ENCODE measurements at regions not wholly inside any gene's neighbourhood (a gene's known extent, or its start where the extent isn't known, plus 50 kb on each side); places are given as distances from the start of the nearest gene placed in this dataset.

DNA sequence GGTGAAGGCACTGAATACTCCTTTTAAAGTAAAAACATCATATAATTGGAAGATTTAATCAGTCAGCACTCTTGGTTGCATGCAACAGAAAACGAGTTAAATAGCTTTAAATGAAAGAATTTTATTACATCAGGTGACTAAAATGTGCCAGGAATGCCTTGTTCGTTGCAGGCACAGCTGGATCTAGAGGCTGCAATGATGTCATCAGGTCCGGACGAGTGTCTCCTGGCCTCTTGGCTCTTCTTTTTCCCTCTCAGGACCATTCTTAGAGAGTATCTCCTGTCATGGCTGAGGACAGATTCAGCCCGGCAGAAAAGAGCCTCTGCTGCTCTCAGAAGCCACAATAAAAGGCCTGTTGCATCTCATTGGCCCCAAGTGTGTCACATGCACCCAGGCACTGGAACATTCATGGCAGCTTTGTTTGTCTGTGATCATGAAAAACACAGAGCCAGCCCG, 510.7 kb upstream of the SULF2 start:
- intact Hi-C loops (cut with DNase I) = no loop called here
- no peaks in the 10 kb centered on the region for H3K4me1 ChIP-seq
- ATAC-seq (no peak), DNase-seq (no peak)
- H3K36me3 ChIP-seq = no peaks in the 10 kb centered on the region
- H3K27ac ChIP-seq = peak overlapping the region in 1 of 3 donors; percentile 9
- TF ChIP-seq POLR2A (IDR thresholded peaks at IDR 0.05) = no peak
- TF ChIP-seq, protein P1, sequence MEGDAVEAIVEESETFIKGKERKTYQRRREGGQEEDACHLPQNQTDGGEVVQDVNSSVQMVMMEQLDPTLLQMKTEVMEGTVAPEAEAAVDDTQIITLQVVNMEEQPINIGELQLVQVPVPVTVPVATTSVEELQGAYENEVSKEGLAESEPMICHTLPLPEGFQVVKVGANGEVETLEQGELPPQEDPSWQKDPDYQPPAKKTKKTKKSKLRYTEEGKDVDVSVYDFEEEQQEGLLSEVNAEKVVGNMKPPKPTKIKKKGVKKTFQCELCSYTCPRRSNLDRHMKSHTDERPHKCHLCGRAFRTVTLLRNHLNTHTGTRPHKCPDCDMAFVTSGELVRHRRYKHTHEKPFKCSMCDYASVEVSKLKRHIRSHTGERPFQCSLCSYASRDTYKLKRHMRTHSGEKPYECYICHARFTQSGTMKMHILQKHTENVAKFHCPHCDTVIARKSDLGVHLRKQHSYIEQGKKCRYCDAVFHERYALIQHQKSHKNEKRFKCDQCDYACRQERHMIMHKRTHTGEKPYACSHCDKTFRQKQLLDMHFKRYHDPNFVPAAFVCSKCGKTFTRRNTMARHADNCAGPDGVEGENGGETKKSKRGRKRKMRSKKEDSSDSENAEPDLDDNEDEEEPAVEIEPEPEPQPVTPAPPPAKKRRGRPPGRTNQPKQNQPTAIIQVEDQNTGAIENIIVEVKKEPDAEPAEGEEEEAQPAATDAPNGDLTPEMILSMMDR (IDR thresholded peaks at IDR 0.05) = no peak
- H3K4me3 ChIP-seq = no peak overlapping the region
- H3K9me3 ChIP-seq = no peaks in the 10 kb centered on the region
- WGBS (ENCODE audit: insufficient coverage, low coverage, low lambda C conversion rate, missing lambda C conversion rate) = 54% methylated on average over 4 of the region's 6 CpGs
- H3K27me3 ChIP-seq = no peaks in the 10 kb centered on the region

DNA sequence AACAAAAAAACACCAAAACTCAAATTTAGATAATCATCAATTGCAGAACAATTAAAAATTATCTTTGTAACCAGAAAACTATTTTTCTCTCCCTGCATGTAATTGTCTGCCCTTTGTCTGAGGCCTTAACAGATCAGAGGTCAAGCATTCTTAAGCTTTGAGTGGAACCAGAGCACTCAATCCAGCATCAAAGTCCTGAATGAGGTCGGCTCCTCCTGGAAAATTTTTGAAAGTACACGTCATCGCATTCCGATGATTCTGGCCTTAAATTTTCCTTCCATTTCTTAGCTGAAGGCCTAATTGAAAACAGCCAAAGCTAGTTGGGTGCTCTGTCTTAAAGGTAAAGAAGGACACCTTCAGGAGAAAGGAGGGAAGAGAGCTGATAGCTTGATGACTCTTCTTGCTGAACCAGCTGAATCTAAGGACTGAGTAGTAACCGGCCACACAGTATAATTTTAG, 510.2 kb upstream of the SULF2 start:
- Histone ChIP-seq H3K27ac (peak overlapping the region in 1 of 3 donors; percentile 9), H3K4me3 (no peak overlapping the region), H3K9me3 (no peaks in the 10 kb centered on the region), H3K36me3 (no peaks in the 10 kb centered on the region), H3K27me3 (no peaks in the 10 kb centered on the region), H3K4me1 (no peaks in the 10 kb centered on the region)
- WGBS (ENCODE audit: insufficient coverage, low coverage, low lambda C conversion rate, missing lambda C conversion rate) = 35% methylated on average over 5 of the region's 5 CpGs
- intact Hi-C loops (cut with DNase I) = no loop called here
- no peak for DNase-seq
- TF ChIP-seq, protein P1 (IDR thresholded peaks at IDR 0.05) = peak in 1 of 4 donors; percentile 15
- no peak for TF ChIP-seq POLR2A (IDR thresholded peaks at IDR 0.05)
- ATAC-seq = peak in 3 of 4 donors; percentile 36 to 51 (median 42)

DNA sequence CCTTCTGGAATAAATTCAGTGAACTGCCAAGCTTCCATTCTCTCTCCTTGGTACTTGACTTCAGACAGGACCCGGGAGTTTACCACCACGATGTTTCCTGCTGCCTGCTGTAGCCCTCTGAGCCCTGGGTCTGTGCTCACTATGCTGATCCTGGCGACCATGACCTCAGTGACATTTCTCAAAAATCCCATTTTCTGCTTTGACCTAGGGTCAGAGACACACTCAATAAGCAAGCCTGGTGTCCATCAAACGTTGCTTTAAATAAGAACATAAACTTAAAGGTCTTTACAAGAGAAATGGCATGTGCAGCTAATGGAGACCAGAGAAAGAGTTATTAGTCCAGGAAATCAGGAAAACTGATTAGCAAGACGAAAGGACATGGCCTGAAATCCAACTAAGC, 509.7 kb upstream of the SULF2 start:
- intact Hi-C loops (cut with DNase I) = no loop called here
- H3K4me3 ChIP-seq = no peak overlapping the region
- H3K36me3 ChIP-seq = no peaks in the 10 kb centered on the region
- no peak for DNase-seq
- H3K27ac ChIP-seq = peak overlapping the region in 1 of 3 donors; percentile 13
- no peaks in the 10 kb centered on the region for H3K9me3 ChIP-seq
- 30% methylated on average over 5 of the region's 5 CpGs for WGBS (ENCODE audit: insufficient coverage, low coverage, low lambda C conversion rate, missing lambda C conversion rate)
- no peaks in the 10 kb centered on the region for H3K4me1 ChIP-seq
- TF ChIP-seq, protein P1 (IDR thresholded peaks at IDR 0.05) = no peak
- TF ChIP-seq POLR2A (IDR thresholded peaks at IDR 0.05) = no peak
- ATAC-seq = no peak
- no peaks in the 10 kb centered on the region for H3K27me3 ChIP-seq

DNA sequence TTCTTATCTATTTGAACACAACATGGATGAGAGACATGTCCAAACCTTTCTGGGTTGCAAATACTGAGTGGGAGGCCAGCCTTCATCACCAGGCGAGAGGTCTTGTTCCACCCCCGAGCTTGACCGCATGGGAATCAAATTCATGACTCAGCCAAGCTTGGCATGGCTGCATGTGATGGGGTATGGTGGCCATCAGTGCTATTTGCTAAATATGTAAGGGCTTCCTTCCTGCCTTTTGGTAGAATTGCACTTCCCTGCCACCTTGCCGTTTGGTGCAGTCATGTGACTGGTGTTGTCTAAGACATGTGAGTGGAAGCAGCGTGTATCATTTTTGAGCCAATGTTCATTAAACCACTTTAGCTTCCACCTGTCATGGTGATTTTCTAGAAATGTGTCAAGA, 508.9 kb upstream of the SULF2 start:
- 80% methylated on average over 5 of the region's 5 CpGs for WGBS (ENCODE audit: insufficient coverage, low coverage, low lambda C conversion rate, missing lambda C conversion rate)
- Histone ChIP-seq H3K27me3 (no peaks in the 10 kb centered on the region), H3K36me3 (no peaks in the 10 kb centered on the region), H3K4me3 (no peak overlapping the region), H3K27ac (no peak overlapping the region), H3K9me3 (no peaks in the 10 kb centered on the region), H3K4me1 (no peaks in the 10 kb centered on the region)
- intact Hi-C loops (cut with DNase I) = no loop called here
- no peak for TF ChIP-seq POLR2A (IDR thresholded peaks at IDR 0.05)
- TF ChIP-seq, protein P1 (IDR thresholded peaks at IDR 0.05) = no peak
- no peak for DNase-seq
- ATAC-seq = no peak

DNA sequence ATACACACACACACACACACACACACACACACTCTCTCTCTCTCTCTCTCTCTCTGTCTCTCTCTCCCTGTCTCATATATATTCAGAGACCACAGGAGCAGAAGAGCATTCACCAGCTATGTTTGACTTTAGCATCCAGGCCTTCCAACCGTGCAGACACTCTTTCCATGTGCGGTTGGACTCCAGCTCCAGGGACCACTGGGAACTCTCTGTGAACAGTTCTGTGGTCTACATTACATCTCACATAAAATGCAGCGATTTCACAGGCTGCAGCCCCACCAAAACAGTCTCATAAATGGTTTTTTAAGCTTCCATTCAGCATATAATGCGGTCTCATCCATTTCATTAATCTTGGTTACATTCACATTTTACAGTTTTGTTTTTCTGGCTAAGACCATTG, 508.4 kb upstream of the SULF2 start:
- ATAC-seq (no peak), DNase-seq (no peak)
- Histone ChIP-seq H3K4me1 (no peaks in the 10 kb centered on the region), H3K9me3 (no peaks in the 10 kb centered on the region), H3K4me3 (no peak overlapping the region), H3K27ac (no peak overlapping the region), H3K36me3 (no peaks in the 10 kb centered on the region), H3K27me3 (no peaks in the 10 kb centered on the region)
- TF ChIP-seq, protein P1 (IDR thresholded peaks at IDR 0.05) = no peak
- TF ChIP-seq POLR2A (IDR thresholded peaks at IDR 0.05) = no peak
- 67% methylated on average over 4 of the region's 4 CpGs for WGBS (ENCODE audit: insufficient coverage, low coverage, low lambda C conversion rate, missing lambda C conversion rate)
- intact Hi-C loops (cut with DNase I) = no loop called here

Measured in right lobe of liver (tissue), 6 donors.